Caki2 (cell line): ENCODE measurements at regions not wholly inside any gene's neighbourhood (a gene's known extent, or its start where the extent isn't known, plus 50 kb on each side); places are given as distances from the start of the nearest gene placed in this dataset.

ENCODE experiments used
- DNase-seq: peaks from one replicate; pipeline ENCODE4 v3.0.0-alpha.2; 2015; ENCODE audit warnings: low read depth
- in situ Hi-C: cut with HindIII; loops from 2 replicates; pipeline ENCODE4 v1.10.0; 2016; ENCODE audit warnings: low sequenced_read_pairs, low pct_unique_long_range_greater_than_20kb, mixed read lengths

- in situ Hi-C loops: no loop called here
These were observed 138.7 kb downstream of the FAM204A start for GRCh38 chr10:118203461-118203860.

GRCh38 chr10:118195729-118196128 is 146.4 kb downstream of the FAM204A start:
- DNase-seq: no peak
- in situ Hi-C loops: no loop called here

More at GRCh38 chr10:118203461-118203860, 138.7 kb downstream of the FAM204A start:
- no peak for DNase-seq

GRCh38 chr10:118193642-118194041 is 146.9 kb upstream of the RAB11FIP2 start:
- in situ Hi-C loops: no loop called here
- DNase-seq: no peak

- in situ Hi-C loops: no loop called here
- DNase-seq: no peak
These were observed 134.3 kb upstream of the RAB11FIP2 start for GRCh38 chr10:118181021-118181420.

DNA sequence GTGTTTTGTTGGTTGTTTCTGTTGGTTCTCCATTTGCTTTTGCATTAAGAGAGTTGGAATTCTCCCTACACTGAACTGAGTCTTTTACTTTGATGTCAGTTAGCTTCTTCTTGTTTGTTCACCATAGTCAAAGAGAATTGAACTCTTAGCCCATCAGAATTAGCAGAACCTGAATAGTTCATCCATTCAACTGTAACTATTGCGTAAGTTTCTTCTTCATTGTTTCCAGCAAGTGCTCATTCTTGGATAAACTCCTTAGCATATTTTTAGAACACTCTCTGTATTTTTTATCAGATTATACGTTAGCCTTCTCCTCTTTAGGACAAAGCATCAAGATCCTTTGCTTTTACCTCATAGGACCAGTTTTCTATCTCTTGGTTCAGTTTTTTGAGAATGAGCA is 128.4 kb upstream of the RAB11FIP2 start:
- in situ Hi-C loops: no loop called here
- no peak for DNase-seq

DNA sequence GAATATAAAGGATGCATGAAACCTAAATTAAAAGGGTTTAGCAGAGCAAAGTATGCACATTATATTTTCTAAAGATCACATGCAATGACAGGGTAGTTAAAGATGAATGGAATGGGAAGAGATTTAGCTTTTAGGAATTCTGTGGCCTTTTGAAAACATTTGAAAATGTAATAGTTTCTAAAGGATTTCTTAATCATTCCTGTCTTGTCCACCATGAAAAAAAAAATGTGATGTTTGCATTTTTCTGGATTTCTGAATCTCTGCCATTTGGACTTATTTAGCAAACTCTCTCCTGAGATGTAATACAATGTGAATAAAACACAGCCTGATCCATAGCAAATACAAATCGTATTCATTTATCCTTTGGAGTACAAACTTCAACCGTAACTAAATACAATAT is 126.6 kb upstream of the RAB11FIP2 start:
- in situ Hi-C loops: no loop called here
- no peak for DNase-seq

GRCh38 chr10:118171861-118172260 is 125.1 kb upstream of the RAB11FIP2 start:
- DNase-seq: no peak
- in situ Hi-C loops: no loop called here

GRCh38 chr10:118167056-118167700 is 120.4 kb upstream of the RAB11FIP2 start:
- DNase-seq: no peak
- in situ Hi-C loops: no loop called here

- no peak for DNase-seq
- in situ Hi-C loops: no loop called here
These were observed 116.5 kb upstream of the RAB11FIP2 start for GRCh38 chr10:118163217-118163616.

- in situ Hi-C loops: no loop called here
- DNase-seq: no peak
These were observed 114.9 kb upstream of the RAB11FIP2 start for GRCh38 chr10:118161461-118162246.

GRCh38 chr10:118153287-118153686 is 106.5 kb upstream of the RAB11FIP2 start:
- DNase-seq: no peak
- in situ Hi-C loops: no loop called here

DNA sequence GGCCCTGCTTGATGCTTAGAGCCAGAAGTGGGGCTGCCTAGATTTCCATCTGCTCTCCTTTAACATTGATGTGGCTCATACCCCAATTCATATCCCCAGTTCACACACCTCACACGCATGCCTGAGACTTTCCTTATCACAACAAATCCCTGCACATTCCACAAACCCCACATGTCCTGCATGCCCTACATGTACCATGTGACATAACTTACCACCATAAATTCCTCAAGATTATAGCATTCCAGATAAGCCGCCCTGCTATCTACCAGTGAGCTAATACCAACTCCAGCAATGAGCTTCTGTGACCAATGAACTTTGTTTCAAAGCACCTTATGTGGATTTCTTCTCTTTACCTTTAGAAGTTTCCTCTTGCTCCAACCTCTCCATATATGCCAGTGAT is 104.7 kb upstream of the RAB11FIP2 start:
- no peak for DNase-seq
- in situ Hi-C loops: no loop called here

GRCh38 chr10:118148247-118148646 is 101.5 kb upstream of the RAB11FIP2 start:
- no peak for DNase-seq
- in situ Hi-C loops: no loop called here

DNA sequence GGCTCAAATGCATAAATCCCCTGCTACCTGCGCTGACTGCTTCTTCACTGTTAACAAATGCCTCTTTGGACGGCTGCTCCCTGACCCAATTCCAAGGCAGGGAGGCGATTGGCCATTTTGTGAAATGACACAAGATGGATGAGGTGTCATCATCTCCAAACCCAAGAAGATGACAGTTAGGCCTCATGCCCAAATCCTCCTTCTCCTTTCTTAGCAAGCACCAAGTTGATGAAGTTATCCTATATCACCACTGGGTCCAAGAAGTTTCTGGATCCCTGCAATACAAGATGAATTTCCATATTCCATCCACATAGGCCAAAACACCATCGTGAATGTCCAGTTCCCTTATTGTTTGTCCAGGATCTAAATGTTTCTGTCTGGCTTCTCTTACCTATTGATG is 98.5 kb upstream of the RAB11FIP2 start:
- in situ Hi-C loops: no loop called here
- no peak for DNase-seq

DNA sequence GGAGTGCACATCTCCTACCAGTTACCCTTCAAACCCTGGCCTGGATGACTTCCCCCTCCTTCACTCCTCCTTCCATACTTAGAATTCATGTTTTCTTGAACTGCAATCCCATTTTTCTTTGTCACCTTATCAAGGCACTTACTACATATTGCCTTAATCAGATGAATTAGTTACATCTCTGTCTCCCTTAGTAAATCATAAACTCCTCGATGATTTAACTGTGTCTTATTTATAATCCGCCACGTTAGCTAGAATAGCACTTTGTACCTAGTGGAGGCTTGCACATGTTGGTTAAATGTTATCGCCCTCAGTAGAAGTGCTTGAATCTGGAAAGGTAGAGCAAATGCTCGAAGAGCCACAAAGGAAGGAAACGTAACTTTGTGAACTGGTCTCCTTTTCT is 94.7 kb upstream of the RAB11FIP2 start:
- in situ Hi-C loops: no loop called here

DNA sequence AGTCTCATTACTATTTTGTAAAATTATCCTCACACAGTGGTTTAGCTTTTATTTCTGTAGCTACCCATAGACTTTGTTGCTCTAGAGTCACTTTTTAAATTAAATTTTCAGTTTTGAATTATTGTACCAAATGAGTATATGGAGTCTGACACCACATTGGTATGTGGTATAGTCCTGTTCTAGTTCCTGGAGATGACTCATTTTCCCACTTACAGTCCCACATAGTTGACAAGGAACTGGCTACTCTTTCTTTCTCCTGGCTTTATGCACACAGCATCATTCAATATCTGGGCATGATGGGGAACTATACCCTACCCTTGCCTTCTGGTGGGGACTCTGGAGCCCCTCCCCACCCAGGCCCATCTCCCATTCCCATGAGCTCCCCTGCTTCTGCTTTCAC is 92.6 kb upstream of the RAB11FIP2 start:
- in situ Hi-C loops: no loop called here

More for the DNA sequence above, 94.7 kb upstream of the RAB11FIP2 start:
- no peak for DNase-seq

GRCh38 chr10:118128675-118129074 is 81.9 kb upstream of the RAB11FIP2 start:
- DNase-seq: no peak
- in situ Hi-C loops: no loop called here

More for the DNA sequence above, 92.6 kb upstream of the RAB11FIP2 start:
- DNase-seq: no peak

DNA sequence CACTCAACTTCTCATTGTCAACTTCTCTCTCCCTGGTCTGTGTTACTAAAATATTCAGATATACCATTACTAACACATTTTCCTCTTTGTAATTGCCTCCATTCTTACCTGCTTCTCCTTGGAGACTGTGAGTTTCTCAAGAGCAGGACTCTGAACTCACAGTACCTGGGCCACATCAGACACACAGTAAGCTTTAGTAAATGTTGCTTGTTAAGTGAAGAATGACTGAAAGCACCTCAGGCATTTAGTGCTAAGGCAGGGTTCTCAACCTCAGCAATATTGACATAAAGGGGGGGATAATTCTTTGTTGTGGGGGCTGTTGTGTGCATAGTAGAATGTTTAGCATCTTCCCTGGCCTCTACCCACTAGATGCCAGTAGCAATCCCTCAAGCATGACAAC is 72.0 kb upstream of the RAB11FIP2 start:
- DNase-seq: no peak
- in situ Hi-C loops: no loop called here

DNA sequence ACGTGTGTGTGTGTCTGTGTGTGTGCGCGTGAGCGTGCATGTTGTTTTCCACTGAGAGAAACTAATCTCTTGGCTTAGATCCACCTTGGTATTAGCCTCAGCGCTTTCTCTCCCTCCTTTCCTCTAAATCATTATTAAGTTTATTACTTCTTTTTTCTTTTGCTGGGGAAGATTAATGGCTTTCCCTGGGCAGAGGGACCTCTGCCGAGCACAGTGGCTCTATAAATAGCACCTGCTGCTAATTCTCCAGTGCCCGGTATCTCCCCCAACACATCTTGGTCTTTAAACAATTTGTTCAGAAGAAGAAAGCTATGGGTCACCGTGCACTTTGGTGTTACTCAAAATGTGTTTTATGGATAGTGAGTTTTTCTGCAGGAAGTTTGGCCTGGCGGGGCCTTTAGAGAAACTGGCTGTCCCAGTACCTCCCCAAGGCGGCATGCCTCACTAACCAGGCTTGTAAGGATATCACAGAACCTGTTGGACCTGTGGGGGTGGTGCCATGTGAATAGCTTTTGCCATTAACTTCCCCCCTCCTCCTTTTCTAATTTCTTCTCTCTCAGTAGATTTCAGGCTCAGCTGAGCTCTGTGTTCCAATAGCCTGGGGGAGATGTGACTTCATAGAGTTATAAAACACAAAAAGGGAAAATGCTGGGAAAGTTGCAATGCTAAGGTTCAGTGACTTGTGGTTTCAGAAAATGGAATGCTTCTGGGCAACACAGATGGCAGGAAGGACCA is 70.1 kb upstream of the RAB11FIP2 start:
- DNase-seq: peak; percentile 16
- in situ Hi-C loops: no loop called here
